ENCODE measurements at regions not wholly inside any gene's neighbourhood (a gene's known extent, or its start where the extent isn't known, plus 50 kb on each side); places are given as distances from the start of the nearest gene placed in this dataset.

DNA sequence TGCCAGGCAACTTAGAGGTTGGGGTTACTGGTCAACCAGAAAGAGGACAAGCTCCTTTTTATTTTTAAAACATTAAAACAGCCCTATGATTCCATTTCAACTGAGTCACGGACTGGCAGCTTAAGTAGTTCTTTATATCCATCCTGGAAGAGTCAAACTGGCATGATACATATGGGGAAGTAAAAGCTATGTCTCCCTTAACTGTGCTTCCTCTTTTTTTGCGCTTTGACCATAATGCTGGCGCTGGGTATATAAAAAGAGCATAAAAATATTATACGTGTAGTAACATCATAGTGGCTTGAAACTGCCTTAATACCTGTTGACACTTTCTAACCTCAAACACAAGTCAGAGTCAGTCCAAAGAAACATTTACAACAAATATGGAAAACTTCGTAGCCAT is 274.4 kb downstream of the CSNK1G3 start:
- H3K9me3 ChIP-seq (ENCODE audit: control insufficient read depth in 3 of 3, low read length in 3 of 3), result peaks cover 0 to 7% (median 0%) of the 10 kb centered on the region in 3 donors
- H3K36me3 ChIP-seq (ENCODE audit: control insufficient read depth in 3 of 3, insufficient read depth in 3 of 3, low read length in 3 of 3), result no peaks in the 10 kb centered on the region
- peaks cover 7 to 13% (median 10%) of the 10 kb centered on the region in 3 donors for H3K4me1 ChIP-seq (ENCODE audit: control insufficient read depth in 3 of 3, insufficient read depth in 3 of 3, low read length in 3 of 3)
- H3K27ac ChIP-seq (ENCODE audit: low read depth, low read length), result no peak overlapping the region
- peak overlapping the region in 1 of 3 donors; percentile 17 for H3K9ac ChIP-seq (ENCODE audit: low read depth in 1 of 3, low read length in 3 of 3)
- H3K4me3 ChIP-seq (ENCODE audit: low read length in 3 of 3), result no peak overlapping the region
- H3K27me3 ChIP-seq (ENCODE audit: control insufficient read depth in 3 of 3, insufficient read depth in 3 of 3, low read length in 3 of 3), result no peaks in the 10 kb centered on the region

DNA sequence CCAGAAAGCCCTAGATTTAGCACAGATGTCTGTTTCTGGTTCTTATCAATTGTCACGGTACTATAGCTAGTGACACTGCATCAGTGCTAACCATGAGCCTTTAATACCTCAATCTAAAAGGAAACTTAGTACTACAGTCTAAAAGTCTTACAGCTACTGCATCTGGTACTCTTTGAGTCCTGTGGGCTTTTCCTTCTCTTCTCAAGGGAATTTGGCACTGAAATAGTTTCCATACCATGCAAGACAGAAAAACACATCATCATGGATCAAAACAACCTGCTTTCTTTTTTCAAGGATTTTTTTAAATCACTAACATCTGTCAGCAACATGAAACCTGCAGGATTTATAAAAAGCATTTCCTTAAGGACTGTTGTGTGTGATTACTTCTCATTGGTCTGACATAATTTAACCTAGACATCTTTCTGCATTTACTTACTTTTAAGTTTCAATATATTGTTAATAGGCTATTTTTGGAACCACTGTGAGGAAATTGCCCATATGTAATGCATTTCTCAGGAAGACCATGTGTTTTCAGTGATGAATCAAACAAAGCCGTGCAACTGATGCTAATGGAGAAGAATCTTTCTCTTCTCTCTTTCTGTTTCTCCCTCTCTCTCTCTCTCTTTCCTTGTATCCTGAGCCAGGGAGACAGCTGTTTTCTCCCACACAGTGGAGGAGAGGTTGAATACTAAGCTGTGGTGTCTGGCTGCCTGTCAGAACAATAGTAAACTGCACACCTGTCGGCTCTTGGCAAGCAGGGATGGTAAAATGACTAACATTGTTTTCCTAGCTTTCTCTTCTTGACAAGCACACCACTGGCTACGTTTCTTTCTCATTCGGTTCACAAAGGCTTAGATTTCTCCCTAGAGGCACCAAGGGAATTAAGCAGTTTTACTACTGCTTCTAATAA is 273.4 kb downstream of the CSNK1G3 start:
- no peaks in the 10 kb centered on the region for H3K27me3 ChIP-seq (ENCODE audit: control insufficient read depth in 3 of 3, insufficient read depth in 3 of 3, low read length in 3 of 3)
- H3K27ac ChIP-seq (ENCODE audit: low read depth, low read length), result no peak overlapping the region
- peak overlapping the region in 1 of 3 donors; percentile 40 for H3K4me3 ChIP-seq (ENCODE audit: low read length in 3 of 3)
- H3K36me3 ChIP-seq (ENCODE audit: control insufficient read depth in 3 of 3, insufficient read depth in 3 of 3, low read length in 3 of 3), result no peaks in the 10 kb centered on the region
- peaks cover 0 to 7% (median 0%) of the 10 kb centered on the region in 3 donors for H3K9me3 ChIP-seq (ENCODE audit: control insufficient read depth in 3 of 3, low read length in 3 of 3)
- peaks cover 7 to 13% (median 10%) of the 10 kb centered on the region in 3 donors for H3K4me1 ChIP-seq (ENCODE audit: control insufficient read depth in 3 of 3, insufficient read depth in 3 of 3, low read length in 3 of 3)
- H3K9ac ChIP-seq (ENCODE audit: low read depth in 1 of 3, low read length in 3 of 3), result peak overlapping the region in 1 of 3 donors; percentile 17

GRCh38 chr5:123783421-123783820 is 271.4 kb downstream of the CSNK1G3 start:
- H3K27ac ChIP-seq (ENCODE audit: low read depth, low read length), result no peak overlapping the region
- no peaks in the 10 kb centered on the region for H3K36me3 ChIP-seq (ENCODE audit: control insufficient read depth in 3 of 3, insufficient read depth in 3 of 3, low read length in 3 of 3)
- H3K27me3 ChIP-seq (ENCODE audit: control insufficient read depth in 3 of 3, insufficient read depth in 3 of 3, low read length in 3 of 3), result no peaks in the 10 kb centered on the region
- H3K9ac ChIP-seq (ENCODE audit: low read depth in 1 of 3, low read length in 3 of 3), result no peak overlapping the region
- H3K4me3 ChIP-seq (ENCODE audit: low read length in 3 of 3), result no peak overlapping the region
- H3K4me1 ChIP-seq (ENCODE audit: control insufficient read depth in 3 of 3, insufficient read depth in 3 of 3, low read length in 3 of 3), result peaks cover 7 to 13% (median 10%) of the 10 kb centered on the region in 3 donors
- H3K9me3 ChIP-seq (ENCODE audit: control insufficient read depth in 3 of 3, low read length in 3 of 3), result no peaks in the 10 kb centered on the region

GRCh38 chr5:123778641-123779040 is 266.7 kb downstream of the CSNK1G3 start:
- Histone ChIP-seq H3K4me3 (ENCODE audit: low read length in 3 of 3) (no peak overlapping the region), H3K36me3 (ENCODE audit: control insufficient read depth in 3 of 3, insufficient read depth in 3 of 3, low read length in 3 of 3) (no peaks in the 10 kb centered on the region), H3K4me1 (ENCODE audit: control insufficient read depth in 3 of 3, insufficient read depth in 3 of 3, low read length in 3 of 3) (no peaks in the 10 kb centered on the region), H3K27ac (ENCODE audit: low read depth, low read length) (no peak overlapping the region), H3K9ac (ENCODE audit: low read depth in 1 of 3, low read length in 3 of 3) (no peak overlapping the region), H3K9me3 (ENCODE audit: control insufficient read depth in 3 of 3, low read length in 3 of 3) (no peaks in the 10 kb centered on the region), H3K27me3 (ENCODE audit: control insufficient read depth in 3 of 3, insufficient read depth in 3 of 3, low read length in 3 of 3) (no peaks in the 10 kb centered on the region)

GRCh38 chr5:123776761-123777160 is 264.8 kb downstream of the CSNK1G3 start:
- Histone ChIP-seq H3K27ac (ENCODE audit: low read depth, low read length) (no peak overlapping the region), H3K27me3 (ENCODE audit: control insufficient read depth in 3 of 3, insufficient read depth in 3 of 3, low read length in 3 of 3) (no peaks in the 10 kb centered on the region), H3K4me3 (ENCODE audit: low read length in 3 of 3) (no peak overlapping the region), H3K4me1 (ENCODE audit: control insufficient read depth in 3 of 3, insufficient read depth in 3 of 3, low read length in 3 of 3) (no peaks in the 10 kb centered on the region), H3K9ac (ENCODE audit: low read depth in 1 of 3, low read length in 3 of 3) (no peak overlapping the region), H3K36me3 (ENCODE audit: control insufficient read depth in 3 of 3, insufficient read depth in 3 of 3, low read length in 3 of 3) (no peaks in the 10 kb centered on the region), H3K9me3 (ENCODE audit: control insufficient read depth in 3 of 3, low read length in 3 of 3) (peaks cover 0 to 6% (median 6%) of the 10 kb centered on the region in 3 donors)

- H3K27ac ChIP-seq (ENCODE audit: low read depth, low read length), result no peak overlapping the region
- H3K4me1 ChIP-seq (ENCODE audit: control insufficient read depth in 3 of 3, insufficient read depth in 3 of 3, low read length in 3 of 3), result no peaks in the 10 kb centered on the region
- peaks cover 0 to 10% (median 6%) of the 10 kb centered on the region in 3 donors for H3K9me3 ChIP-seq (ENCODE audit: control insufficient read depth in 3 of 3, low read length in 3 of 3)
- no peak overlapping the region for H3K4me3 ChIP-seq (ENCODE audit: low read length in 3 of 3)
- H3K27me3 ChIP-seq (ENCODE audit: control insufficient read depth in 3 of 3, insufficient read depth in 3 of 3, low read length in 3 of 3), result no peaks in the 10 kb centered on the region
- no peak overlapping the region for H3K9ac ChIP-seq (ENCODE audit: low read depth in 1 of 3, low read length in 3 of 3)
- no peaks in the 10 kb centered on the region for H3K36me3 ChIP-seq (ENCODE audit: control insufficient read depth in 3 of 3, insufficient read depth in 3 of 3, low read length in 3 of 3)
Measured at GRCh38 chr5:123771715-123772114, 259.7 kb downstream of the CSNK1G3 start.

GRCh38 chr5:123763201-123763600 is 251.2 kb downstream of the CSNK1G3 start:
- Histone ChIP-seq H3K36me3 (ENCODE audit: control insufficient read depth in 3 of 3, insufficient read depth in 3 of 3, low read length in 3 of 3) (no peaks in the 10 kb centered on the region), H3K27ac (ENCODE audit: low read depth, low read length) (no peak overlapping the region), H3K4me3 (ENCODE audit: low read length in 3 of 3) (no peak overlapping the region), H3K9ac (ENCODE audit: low read depth in 1 of 3, low read length in 3 of 3) (no peak overlapping the region), H3K9me3 (ENCODE audit: control insufficient read depth in 3 of 3, low read length in 3 of 3) (no peaks in the 10 kb centered on the region), H3K4me1 (ENCODE audit: control insufficient read depth in 3 of 3, insufficient read depth in 3 of 3, low read length in 3 of 3) (no peaks in the 10 kb centered on the region), H3K27me3 (ENCODE audit: control insufficient read depth in 3 of 3, insufficient read depth in 3 of 3, low read length in 3 of 3) (no peaks in the 10 kb centered on the region)

- Histone ChIP-seq H3K27me3 (ENCODE audit: control insufficient read depth in 3 of 3, insufficient read depth in 3 of 3, low read length in 3 of 3) (no peaks in the 10 kb centered on the region), H3K9ac (ENCODE audit: low read depth in 1 of 3, low read length in 3 of 3) (no peak overlapping the region), H3K4me3 (ENCODE audit: low read length in 3 of 3) (no peak overlapping the region), H3K4me1 (ENCODE audit: control insufficient read depth in 3 of 3, insufficient read depth in 3 of 3, low read length in 3 of 3) (peaks cover 3 to 8% (median 4%) of the 10 kb centered on the region in 3 donors), H3K9me3 (ENCODE audit: control insufficient read depth in 3 of 3, low read length in 3 of 3) (no peaks in the 10 kb centered on the region), H3K27ac (ENCODE audit: low read depth, low read length) (no peak overlapping the region), H3K36me3 (ENCODE audit: control insufficient read depth in 3 of 3, insufficient read depth in 3 of 3, low read length in 3 of 3) (no peaks in the 10 kb centered on the region)
Measured at GRCh38 chr5:123756816-123757215, 244.8 kb downstream of the CSNK1G3 start.

DNA sequence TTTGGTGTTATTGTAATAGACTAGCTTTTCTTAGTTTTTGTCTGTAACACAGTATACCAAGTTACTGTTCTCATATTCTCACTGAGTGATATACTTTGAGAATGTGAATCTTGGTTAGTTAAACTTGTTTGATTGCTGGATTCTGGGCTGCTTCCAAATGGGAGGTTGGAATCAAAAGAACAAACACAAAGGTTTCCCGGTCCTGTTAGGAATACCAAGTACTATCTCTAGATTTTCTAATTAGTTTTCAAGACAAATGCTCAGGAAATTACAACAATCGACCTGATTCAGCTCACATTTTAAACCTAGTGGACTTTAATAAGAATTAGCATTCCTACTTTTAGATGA is 244.3 kb downstream of the CSNK1G3 start:
- Histone ChIP-seq H3K9ac (ENCODE audit: low read depth in 1 of 3, low read length in 3 of 3) (no peak overlapping the region), H3K9me3 (ENCODE audit: control insufficient read depth in 3 of 3, low read length in 3 of 3) (no peaks in the 10 kb centered on the region), H3K27me3 (ENCODE audit: control insufficient read depth in 3 of 3, insufficient read depth in 3 of 3, low read length in 3 of 3) (no peaks in the 10 kb centered on the region), H3K4me1 (ENCODE audit: control insufficient read depth in 3 of 3, insufficient read depth in 3 of 3, low read length in 3 of 3) (peaks cover 3 to 8% (median 4%) of the 10 kb centered on the region in 3 donors), H3K4me3 (ENCODE audit: low read length in 3 of 3) (no peak overlapping the region), H3K36me3 (ENCODE audit: control insufficient read depth in 3 of 3, insufficient read depth in 3 of 3, low read length in 3 of 3) (no peaks in the 10 kb centered on the region), H3K27ac (ENCODE audit: low read depth, low read length) (no peak overlapping the region)

GRCh38 chr5:123755653-123756317 is 243.8 kb downstream of the CSNK1G3 start:
- no peak overlapping the region for H3K4me3 ChIP-seq (ENCODE audit: low read length in 3 of 3)
- no peak overlapping the region for H3K27ac ChIP-seq (ENCODE audit: low read depth, low read length)
- H3K36me3 ChIP-seq (ENCODE audit: control insufficient read depth in 3 of 3, insufficient read depth in 3 of 3, low read length in 3 of 3), result no peaks in the 10 kb centered on the region
- H3K9ac ChIP-seq (ENCODE audit: low read depth in 1 of 3, low read length in 3 of 3), result no peak overlapping the region
- no peaks in the 10 kb centered on the region for H3K9me3 ChIP-seq (ENCODE audit: control insufficient read depth in 3 of 3, low read length in 3 of 3)
- peaks cover 3 to 8% (median 4%) of the 10 kb centered on the region in 3 donors for H3K4me1 ChIP-seq (ENCODE audit: control insufficient read depth in 3 of 3, insufficient read depth in 3 of 3, low read length in 3 of 3)
- H3K27me3 ChIP-seq (ENCODE audit: control insufficient read depth in 3 of 3, insufficient read depth in 3 of 3, low read length in 3 of 3), result no peaks in the 10 kb centered on the region
